ENCODE measurements at regions not wholly inside any gene's neighbourhood (a gene's known extent, or its start where the extent isn't known, plus 50 kb on each side); places are given as distances from the start of the nearest gene placed in this dataset.
"Not testable (repeated sequence)": the region's sequence is repeated elsewhere in the genome, so short reads cannot be mapped to it uniquely, and the experiment has no call there.

DNA sequence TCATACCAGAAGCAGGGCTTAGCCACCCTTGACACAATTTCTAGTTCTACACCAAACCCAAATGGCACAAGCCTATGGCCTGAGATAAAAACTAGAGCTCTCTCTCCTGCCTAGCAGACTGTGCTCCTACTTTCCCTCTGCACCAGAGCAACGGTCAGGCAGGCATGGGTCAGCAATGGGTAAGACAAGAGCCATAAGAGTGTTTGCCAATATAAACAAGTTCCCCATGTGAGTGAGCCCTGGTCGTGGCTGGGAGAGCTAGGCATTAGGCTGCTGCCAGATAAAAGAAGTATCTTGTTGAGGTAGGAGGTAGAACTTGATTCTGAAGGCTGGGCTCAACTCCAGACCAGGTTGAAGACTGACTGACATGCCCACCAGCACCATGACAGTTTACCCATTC lies 1979.1 kb downstream of the OLFM4 start:
- Mint-ChIP-seq H3K27me3 (ENCODE audit: low read depth) (no peaks in the 10 kb centered on the region), H3K27ac (ENCODE audit: unreplicated experiment) (no peak overlapping the region), H3K4me3 (no peak overlapping the region), H3K36me3 (ENCODE audit: low read depth) (no peaks in the 10 kb centered on the region), H3K9me3 (peaks cover 4% of the 10 kb centered on the region), H3K4me1 (peaks cover 3% of the 10 kb centered on the region)
- DNase-seq (ENCODE audit: low read depth, low spot score) = no peak
- no peak for TF ChIP-seq CTCF (conservative IDR thresholded peaks at IDR 0.05)

GRCh38 chr13:55013051-55013450 lies 1984.4 kb downstream of the OLFM4 start:
- Mint-ChIP-seq H3K4me3 (no peak overlapping the region), H3K27me3 (ENCODE audit: low read depth) (no peaks in the 10 kb centered on the region), H3K36me3 (ENCODE audit: low read depth) (no peaks in the 10 kb centered on the region), H3K27ac (ENCODE audit: unreplicated experiment) (peak overlapping the region; percentile 61), H3K9me3 (no peaks in the 10 kb centered on the region), H3K4me1 (peaks cover 3% of the 10 kb centered on the region)
- DNase-seq (ENCODE audit: low read depth, low spot score) = no peak
- TF ChIP-seq CTCF (conservative IDR thresholded peaks at IDR 0.05) = no peak

DNA sequence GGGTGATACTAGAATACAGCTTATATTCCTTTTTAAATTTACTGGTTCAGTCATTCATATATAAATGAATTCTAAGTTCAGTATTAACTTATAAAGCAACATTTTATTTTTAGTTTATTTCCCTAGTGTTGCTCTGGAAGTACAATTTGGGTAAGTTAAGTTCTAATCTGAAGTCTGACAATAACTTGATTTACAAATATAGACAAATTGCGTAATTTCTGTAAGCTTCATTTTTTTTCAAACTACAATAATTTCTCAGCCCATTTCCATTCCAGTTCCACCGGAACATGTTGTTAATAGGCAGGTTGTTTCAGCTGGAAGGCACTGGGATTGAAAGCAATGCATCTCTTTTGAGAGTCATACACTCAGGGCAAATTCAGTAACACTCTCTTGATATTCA lies 2000.7 kb downstream of the OLFM4 start:
- H3K4me1 Mint-ChIP-seq = no peaks in the 10 kb centered on the region
- no peaks in the 10 kb centered on the region for H3K27me3 Mint-ChIP-seq (ENCODE audit: low read depth)
- DNase-seq (ENCODE audit: low read depth, low spot score) = no peak
- TF ChIP-seq CTCF (conservative IDR thresholded peaks at IDR 0.05) = no peak
- H3K27ac Mint-ChIP-seq (ENCODE audit: unreplicated experiment) = no peak overlapping the region
- H3K4me3 Mint-ChIP-seq = no peak overlapping the region
- H3K9me3 Mint-ChIP-seq = peaks cover 10% of the 10 kb centered on the region
- peaks cover 3% of the 10 kb centered on the region for H3K36me3 Mint-ChIP-seq (ENCODE audit: low read depth)

GRCh38 chr13:55038230-55038629 lies 2009.6 kb downstream of the OLFM4 start:
- no peak for DNase-seq (ENCODE audit: low read depth, low spot score)
- Mint-ChIP-seq H3K9me3 (no peaks in the 10 kb centered on the region), H3K27me3 (ENCODE audit: low read depth) (no peaks in the 10 kb centered on the region), H3K4me3 (no peak overlapping the region), H3K27ac (ENCODE audit: unreplicated experiment) (no peak overlapping the region), H3K36me3 (ENCODE audit: low read depth) (no peaks in the 10 kb centered on the region), H3K4me1 (no peaks in the 10 kb centered on the region)
- no peak for TF ChIP-seq CTCF (conservative IDR thresholded peaks at IDR 0.05)

DNA sequence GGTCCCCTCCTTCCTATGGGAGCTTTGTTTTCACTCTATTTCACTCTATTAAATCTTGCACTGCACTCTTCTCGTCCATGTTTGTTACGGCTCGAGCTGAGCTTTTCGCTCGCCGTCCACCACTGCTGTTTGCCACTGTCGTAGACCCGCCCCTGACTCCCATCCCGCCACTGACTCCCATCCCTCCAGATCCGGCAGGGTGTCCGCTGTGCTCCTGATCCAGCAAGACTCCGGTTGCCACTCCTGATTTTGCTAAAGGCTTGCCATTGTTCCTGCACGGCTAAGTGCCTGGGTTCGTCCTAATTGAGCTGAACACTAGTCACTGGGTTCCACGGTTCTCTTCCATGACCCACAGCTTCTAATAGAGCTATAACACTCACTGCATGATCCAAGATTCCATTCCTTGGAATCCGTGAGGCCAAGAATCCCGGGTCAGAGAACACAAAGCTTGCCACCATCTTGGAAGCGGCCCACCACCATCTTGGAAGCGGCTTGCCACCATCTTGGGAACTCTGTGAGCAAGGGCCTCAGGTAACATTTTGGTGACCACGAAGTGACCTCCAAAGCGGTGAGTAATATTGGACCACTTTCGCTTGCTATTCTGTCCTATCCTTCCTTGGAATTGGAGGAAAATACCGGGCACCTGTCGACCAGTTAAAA lies 2025.4 kb downstream of the OLFM4 start:
- DNase-seq (ENCODE audit: low read depth, low spot score); H3K27ac Mint-ChIP-seq (ENCODE audit: unreplicated experiment); H3K27me3 Mint-ChIP-seq (ENCODE audit: low read depth); H3K36me3 Mint-ChIP-seq (ENCODE audit: low read depth); H3K4me1 Mint-ChIP-seq; H3K4me3 Mint-ChIP-seq: not testable (repeated sequence)
- H3K9me3 Mint-ChIP-seq = peaks cover 10% of the 10 kb centered on the region

DNA sequence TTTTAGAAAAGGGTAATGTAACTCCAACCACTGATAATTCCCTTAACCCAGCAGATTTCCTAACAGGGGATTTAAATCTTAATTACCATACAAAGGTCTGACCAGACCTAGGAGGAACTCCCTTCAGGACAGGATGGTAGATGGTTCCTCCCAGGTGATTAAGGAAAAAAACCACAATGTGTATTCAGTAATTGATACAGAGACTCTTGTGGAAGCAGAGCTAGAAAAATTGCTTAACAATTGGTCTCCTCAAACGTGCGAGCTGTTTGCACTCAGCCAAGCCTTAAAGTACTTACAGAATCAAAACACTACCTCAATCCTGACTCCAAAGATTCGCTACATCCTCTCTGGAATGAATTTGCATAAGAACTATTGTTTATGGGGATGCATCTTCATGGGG lies 2027.1 kb downstream of the OLFM4 start:
- H3K36me3 Mint-ChIP-seq (ENCODE audit: low read depth); H3K4me1 Mint-ChIP-seq; H3K4me3 Mint-ChIP-seq; H3K27me3 Mint-ChIP-seq (ENCODE audit: low read depth); DNase-seq (ENCODE audit: low read depth, low spot score); H3K27ac Mint-ChIP-seq (ENCODE audit: unreplicated experiment): not testable (repeated sequence)
- peaks cover 10% of the 10 kb centered on the region for H3K9me3 Mint-ChIP-seq

Data from neural crest cell (in vitro differentiated cells).